ENCODE measurements at regions not wholly inside any gene's neighbourhood (a gene's known extent, or its start where the extent isn't known, plus 50 kb on each side); places are given as distances from the start of the nearest gene placed in this dataset.

GRCh38 chr2:6676776-6677175 lies 188.9 kb downstream of the CMPK2 start:
- no peak for DNase-seq (ENCODE audit: low spot score)
- intact Hi-C loops (cut with DNase I) = no loop called here

GRCh38 chr2:6679471-6679870 lies 186.2 kb downstream of the CMPK2 start:
- intact Hi-C loops (cut with DNase I) = no loop called here
- DNase-seq (ENCODE audit: low spot score) = no peak

GRCh38 chr2:6683516-6683915 lies 182.2 kb downstream of the CMPK2 start:
- intact Hi-C loops (cut with DNase I) = no loop called here
- no peak for DNase-seq (ENCODE audit: low spot score)

- intact Hi-C loops (cut with DNase I) = no loop called here
- no peak for DNase-seq (ENCODE audit: low spot score)
These were observed 180.3 kb downstream of the CMPK2 start for GRCh38 chr2:6685447-6685846.

- intact Hi-C loops (cut with DNase I) = no loop called here
- no peak for DNase-seq (ENCODE audit: low spot score)
These were observed 173.7 kb downstream of the CMPK2 start for GRCh38 chr2:6692056-6692455.

GRCh38 chr2:6692819-6693218 lies 172.9 kb downstream of the CMPK2 start:
- no peak for DNase-seq (ENCODE audit: low spot score)
- intact Hi-C loops (cut with DNase I) = no loop called here

- no peak for DNase-seq (ENCODE audit: low spot score)
- intact Hi-C loops (cut with DNase I) = no loop called here
These were observed 171.2 kb downstream of the CMPK2 start for GRCh38 chr2:6694555-6694954.

GRCh38 chr2:6700335-6700734 lies 165.4 kb downstream of the CMPK2 start:
- no peak for DNase-seq (ENCODE audit: low spot score)
- intact Hi-C loops (cut with DNase I) = no loop called here

DNA sequence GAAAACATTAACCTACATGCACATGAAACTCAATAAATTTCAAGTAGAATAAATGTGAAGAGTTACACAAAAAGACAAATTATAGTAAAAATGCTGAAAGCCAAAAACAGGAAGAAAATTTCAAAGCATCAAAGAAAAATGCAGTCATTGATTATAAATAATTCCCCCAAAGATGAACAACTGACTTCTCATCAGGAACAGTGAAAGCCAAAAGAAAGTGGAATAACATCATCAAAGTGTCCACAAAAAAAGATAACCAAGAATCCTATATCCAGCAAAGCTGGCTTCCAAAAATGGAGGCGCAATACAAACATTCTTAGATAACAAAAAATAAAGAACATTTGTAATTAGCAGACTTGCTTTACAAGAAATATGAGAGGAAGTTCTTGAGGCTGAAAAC lies 161.6 kb downstream of the CMPK2 start:
- intact Hi-C loops (cut with DNase I) = no loop called here
- DNase-seq (ENCODE audit: low spot score) = no peak

GRCh38 chr2:6721395-6721794 lies 144.3 kb downstream of the CMPK2 start:
- no peak for DNase-seq (ENCODE audit: low spot score)
- intact Hi-C loops (cut with DNase I) = no loop called here

GRCh38 chr2:6722574-6722973 lies 143.1 kb downstream of the CMPK2 start:
- no peak for DNase-seq (ENCODE audit: low spot score)
- intact Hi-C loops (cut with DNase I) = no loop called here

GRCh38 chr2:6723865-6724604 lies 141.7 kb downstream of the CMPK2 start:
- intact Hi-C loops (cut with DNase I) = no loop called here
- DNase-seq (ENCODE audit: low spot score) = no peak

DNA sequence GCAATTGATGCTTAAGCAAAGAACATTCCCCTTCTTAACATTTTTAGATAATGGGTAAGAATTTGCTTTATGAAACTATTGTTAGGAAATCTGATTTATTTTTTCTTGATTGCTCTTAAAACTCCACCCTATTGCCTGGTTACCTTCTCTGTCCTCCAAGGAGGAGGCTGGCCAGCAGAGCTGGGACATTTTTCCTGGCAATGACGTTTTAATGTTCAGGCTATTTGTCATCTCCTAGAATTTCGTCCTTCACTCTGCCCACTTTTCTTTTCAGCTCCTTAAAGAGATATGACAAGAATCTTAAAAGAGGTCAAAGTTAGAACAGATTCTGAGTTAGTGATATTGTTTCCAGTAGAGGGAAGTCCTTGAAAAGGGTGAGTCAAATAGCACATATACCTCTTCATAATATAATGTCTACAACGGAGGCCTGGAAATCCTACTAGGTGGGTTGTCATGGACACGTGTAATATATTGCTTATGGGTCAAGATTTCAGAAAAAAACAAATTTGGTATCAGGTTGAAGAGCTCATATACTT lies 141.0 kb downstream of the CMPK2 start:
- intact Hi-C loops (cut with DNase I) = no loop called here
- no peak for DNase-seq (ENCODE audit: low spot score)

GRCh38 chr2:6728156-6728555 lies 137.6 kb downstream of the CMPK2 start:
- no peak for DNase-seq (ENCODE audit: low spot score)
- intact Hi-C loops (cut with DNase I) = no loop called here

DNA sequence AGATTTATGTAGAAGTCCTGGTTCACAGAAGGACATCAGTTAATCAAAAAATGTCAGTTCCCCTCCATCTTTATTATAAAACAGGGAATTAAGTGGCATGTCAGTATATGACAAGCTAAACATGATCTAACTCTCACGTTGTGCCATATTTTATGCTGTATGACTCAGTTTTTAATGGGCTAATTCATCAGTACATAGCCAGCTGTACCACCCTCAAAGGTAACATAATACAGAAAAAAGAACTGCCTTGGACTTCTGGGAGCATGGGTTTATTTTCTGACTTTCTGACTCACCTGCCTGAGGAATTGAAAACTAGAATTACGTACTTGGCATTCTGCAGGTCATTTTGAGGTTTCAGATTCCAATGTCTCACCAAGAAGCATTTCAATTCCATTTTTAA lies 135.7 kb downstream of the CMPK2 start:
- DNase-seq (ENCODE audit: low spot score) = no peak
- intact Hi-C loops (cut with DNase I) = no loop called here

DNA sequence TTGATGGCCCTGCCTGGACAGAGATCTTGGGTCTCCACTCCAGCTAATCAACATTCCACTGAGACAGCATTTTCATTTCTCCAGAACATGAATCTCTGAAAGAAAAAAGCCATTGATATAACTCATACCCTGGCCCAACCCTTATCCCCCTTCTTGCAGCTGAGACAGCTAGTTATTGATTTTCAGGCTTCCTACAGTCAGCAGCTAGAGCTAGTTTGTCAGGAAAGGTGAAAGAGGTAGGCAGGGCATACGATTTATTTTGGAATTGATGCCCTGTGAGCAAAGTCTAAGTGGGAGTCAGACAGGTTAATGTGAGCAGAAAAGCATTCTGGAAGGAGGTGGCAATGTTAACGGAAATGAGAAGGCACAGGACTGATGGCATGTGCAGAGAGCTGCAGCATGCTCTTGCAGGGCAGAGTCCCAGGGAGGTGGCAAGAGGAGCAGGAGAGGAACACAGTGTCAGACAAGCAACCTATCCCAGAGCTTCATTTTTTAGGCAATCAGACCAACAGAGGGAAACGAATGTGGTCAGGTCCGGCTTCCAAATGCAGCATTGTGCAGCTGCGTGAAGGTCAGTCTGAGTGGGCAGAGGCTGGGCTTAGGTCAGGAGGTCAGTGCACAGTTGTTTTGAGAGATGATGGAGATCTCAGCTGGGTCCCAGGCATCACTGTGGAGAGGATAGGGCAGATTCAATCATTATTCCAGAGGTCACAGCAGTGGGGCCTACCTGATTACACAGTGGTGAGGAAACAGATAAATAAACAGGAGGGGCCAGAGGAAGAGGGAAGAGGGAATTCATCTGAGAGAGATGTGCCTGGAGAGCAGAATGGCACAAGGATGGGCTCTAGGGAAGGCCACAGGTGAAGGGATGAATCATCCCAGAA lies 134.8 kb downstream of the CMPK2 start:
- intact Hi-C loops (cut with DNase I) = no loop called here
- DNase-seq (ENCODE audit: low spot score) = no peak

DNA sequence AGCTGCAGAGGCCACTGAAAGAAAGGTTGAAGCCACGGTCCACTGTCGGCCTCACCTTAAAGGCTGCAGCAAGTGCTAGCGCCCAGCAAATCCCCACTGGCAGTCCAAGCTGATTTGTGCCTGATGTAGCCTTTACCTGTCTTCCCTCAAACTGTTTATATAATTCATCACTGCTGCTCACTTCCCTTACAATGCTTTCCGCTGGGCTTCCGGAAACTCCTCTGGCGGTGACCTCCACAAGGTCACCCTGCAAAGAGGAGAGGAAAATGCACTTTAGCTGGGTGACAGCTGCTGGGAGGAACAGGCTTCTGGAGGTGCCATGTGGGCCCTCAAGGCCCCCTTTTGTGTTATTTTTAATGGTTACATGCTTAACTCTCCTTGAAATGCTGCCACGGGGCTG lies 126.2 kb downstream of the CMPK2 start:
- intact Hi-C loops (cut with DNase I) = no loop called here

DNA sequence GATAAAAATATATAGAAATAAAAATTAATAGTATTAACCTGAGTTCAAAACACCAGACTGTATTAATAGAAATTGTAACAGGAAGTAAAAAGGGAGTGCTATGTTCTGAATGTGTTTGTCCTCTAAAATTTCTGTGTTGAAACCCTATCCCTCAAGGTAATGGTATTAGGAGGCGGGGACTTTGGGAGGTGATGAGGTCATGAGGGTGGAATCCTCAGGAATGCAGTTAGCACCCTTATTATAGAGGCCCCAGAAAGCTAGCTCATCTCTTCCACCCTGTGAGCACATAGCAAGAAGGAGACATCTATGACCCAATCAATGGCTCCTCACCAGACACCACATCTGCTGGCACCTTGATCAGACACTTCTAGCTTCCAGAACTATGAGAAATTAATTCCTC lies 124.5 kb downstream of the CMPK2 start:
- no peak for DNase-seq (ENCODE audit: low spot score)
- intact Hi-C loops (cut with DNase I) = no loop called here

More for the DNA sequence above, 126.2 kb downstream of the CMPK2 start:
- no peak for DNase-seq (ENCODE audit: low spot score)

GRCh38 chr2:6744038-6744437 lies 121.7 kb downstream of the CMPK2 start:
- DNase-seq (ENCODE audit: low spot score) = no peak
- intact Hi-C loops (cut with DNase I) = no loop called here

GRCh38 chr2:6747433-6747832 lies 118.3 kb downstream of the CMPK2 start:
- DNase-seq (ENCODE audit: low spot score) = no peak
- intact Hi-C loops (cut with DNase I) = no loop called here

All from posterior vena cava (tissue), 2 donors.